ENCODE measurements at regions not wholly inside any gene's neighbourhood (a gene's known extent, or its start where the extent isn't known, plus 50 kb on each side); places are given as distances from the start of the nearest gene placed in this dataset.
A peak's percentile ranks its signal among the peaks of the same experiment; 100 is the strongest.

- no peak for DNase-seq (ENCODE audit: low spot score)
These were observed 147.8 kb downstream of the SOX2 start for GRCh38 chr3:181859518-181859917.

DNA sequence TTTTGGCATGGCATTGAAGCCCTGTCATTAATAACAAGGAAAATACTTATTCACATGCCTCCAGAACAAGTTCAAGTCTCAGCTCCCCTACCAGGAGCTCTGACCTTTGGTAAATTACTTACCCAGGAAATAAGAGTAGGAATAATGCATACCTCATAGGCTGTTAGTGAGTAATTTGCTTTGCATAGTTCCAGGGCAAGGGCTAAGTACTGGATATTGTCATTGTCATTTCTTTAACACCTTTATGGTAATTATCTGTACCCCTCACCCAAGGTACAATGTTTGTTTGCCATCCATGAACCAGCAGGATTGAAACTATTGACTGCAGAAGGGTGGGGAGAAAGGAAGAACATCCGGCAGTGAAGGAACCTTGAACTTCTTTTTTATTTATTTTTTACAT, 148.5 kb downstream of the SOX2 start:
- DNase-seq (ENCODE audit: low spot score): no peak

GRCh38 chr3:181862502-181862901, 150.8 kb downstream of the SOX2 start:
- DNase-seq (ENCODE audit: low spot score): no peak

DNA sequence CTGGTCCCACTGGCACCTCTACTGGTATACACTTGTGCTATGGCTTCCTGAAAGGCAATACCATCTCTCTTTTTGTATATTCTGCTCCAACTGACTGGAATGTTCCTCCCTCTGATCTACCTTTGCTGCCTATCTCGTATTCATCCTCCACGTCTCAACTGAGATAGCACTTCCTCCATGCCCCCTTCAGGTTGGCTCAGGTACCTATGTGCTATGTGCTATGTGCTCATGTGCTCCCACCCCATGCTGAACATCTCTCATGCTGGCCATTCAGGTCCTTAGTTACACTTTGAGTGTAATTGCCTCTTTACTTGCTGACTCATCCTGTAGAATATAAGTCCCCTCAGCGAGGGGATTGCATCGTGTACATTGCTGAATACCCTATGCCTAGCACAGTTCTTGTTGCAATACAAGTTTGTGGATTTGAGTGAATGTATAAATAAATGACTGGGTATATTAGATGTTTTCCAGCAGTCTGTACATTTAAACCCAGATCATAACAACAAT, 156.9 kb downstream of the SOX2 start:
- no peak for DNase-seq (ENCODE audit: low spot score)

DNA sequence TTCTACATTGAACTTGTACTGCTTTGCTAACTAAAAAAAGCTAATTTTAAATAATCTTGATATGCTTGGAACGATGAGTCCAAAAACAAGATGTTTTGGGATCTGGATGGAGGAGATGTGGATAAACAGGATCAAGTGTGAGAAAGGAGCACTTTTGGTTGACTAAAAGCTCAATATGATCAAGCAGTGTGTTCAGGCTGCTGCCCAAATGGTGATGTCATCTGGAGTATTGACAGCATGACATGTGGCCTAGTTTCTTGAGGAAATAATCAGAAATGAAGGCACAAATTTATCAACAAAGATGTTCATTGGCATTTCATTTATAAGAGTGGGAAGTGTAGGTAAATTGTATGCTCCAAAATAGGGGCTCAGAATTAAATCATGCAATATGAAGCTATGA, 161.2 kb downstream of the SOX2 start:
- DNase-seq (ENCODE audit: low spot score): no peak

DNA sequence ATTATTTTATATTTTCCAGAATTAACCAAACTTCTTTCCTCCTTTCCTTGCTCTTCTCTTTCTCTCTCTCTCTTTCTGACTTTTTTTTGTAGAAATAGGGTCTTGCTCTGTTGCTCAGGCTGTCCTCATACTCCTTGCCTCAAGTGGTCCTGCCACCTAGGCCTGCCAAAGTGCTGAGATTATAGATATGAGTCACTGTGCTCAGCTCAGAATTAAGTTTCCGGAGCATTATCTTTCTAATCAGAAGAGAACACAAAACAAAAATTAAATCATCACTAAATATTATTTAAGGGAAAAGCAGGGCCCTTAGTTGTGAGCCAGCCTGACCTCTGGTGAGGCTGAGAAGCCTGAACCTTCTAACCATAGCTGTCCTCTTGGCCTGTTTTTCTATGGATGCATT, 168.2 kb downstream of the SOX2 start:
- DNase-seq (ENCODE audit: low spot score): no peak

GRCh38 chr3:181880331-181880730, 168.6 kb downstream of the SOX2 start:
- peak; percentile 60 for DNase-seq (ENCODE audit: low spot score)

DNA sequence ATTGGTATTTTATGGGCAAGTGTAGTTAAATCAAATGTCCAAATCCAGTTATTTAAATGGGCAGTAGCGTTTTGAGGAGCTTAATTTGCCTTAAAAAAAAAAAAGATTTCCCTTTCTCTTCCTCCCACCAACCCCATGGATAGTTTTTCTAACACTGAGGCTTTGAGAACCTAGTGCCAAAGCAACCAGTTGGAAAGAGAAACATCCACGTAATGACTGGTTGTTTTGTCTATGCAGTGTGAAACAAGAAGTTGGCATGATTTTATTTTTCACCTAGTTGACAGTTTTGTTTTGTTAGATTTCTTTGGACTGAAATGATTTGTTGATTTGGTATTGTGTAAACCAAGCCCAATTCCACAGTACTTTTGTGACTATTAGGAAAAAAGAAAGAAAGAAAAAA, 170.0 kb downstream of the SOX2 start:
- no peak for DNase-seq (ENCODE audit: low spot score)

GRCh38 chr3:181885868-181886630, 174.3 kb downstream of the SOX2 start:
- DNase-seq (ENCODE audit: low spot score): no peak

DNA sequence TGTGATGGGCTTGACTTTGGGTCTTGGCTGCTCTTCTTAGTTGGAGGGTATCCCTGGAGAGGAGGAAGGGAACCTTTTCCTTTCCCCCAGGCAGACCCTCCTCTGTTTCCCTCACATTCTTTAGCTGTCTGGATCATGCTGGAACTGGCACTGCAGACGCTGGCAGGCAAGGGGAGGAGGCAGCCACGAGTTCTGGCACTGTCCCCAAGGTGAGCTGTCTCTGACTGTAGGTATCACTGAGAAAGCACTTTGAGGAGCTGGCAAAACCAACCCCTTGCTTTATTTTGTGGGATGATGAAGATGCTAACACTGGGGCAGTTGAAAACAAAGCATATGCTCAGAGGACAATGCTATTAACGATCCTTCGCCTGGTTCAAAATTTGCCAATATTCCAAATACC, 175.0 kb downstream of the SOX2 start:
- no peak for DNase-seq (ENCODE audit: low spot score)

- DNase-seq (ENCODE audit: low spot score): no peak
These were observed 176.0 kb downstream of the SOX2 start for GRCh38 chr3:181887685-181888084.

DNA sequence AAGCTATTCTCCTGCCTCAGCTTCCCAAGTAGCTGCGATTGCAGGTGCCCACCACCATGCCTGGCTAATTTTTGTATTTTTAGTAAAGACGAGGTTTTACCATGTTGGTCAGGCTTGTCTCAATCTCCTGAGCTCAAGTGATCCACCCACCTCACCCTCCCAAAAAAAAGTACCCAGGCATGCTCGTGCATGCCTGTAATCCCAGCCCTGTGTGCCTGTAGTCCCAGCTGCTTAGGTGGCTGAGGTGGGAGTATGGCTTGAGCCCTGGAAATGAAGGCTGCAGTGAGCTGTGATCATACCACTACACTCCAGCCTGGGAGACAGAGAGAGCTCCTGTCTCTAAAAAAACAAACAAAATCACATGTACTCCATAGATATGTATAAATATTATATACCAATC, 176.5 kb downstream of the SOX2 start:
- no peak for DNase-seq (ENCODE audit: low spot score)

DNA sequence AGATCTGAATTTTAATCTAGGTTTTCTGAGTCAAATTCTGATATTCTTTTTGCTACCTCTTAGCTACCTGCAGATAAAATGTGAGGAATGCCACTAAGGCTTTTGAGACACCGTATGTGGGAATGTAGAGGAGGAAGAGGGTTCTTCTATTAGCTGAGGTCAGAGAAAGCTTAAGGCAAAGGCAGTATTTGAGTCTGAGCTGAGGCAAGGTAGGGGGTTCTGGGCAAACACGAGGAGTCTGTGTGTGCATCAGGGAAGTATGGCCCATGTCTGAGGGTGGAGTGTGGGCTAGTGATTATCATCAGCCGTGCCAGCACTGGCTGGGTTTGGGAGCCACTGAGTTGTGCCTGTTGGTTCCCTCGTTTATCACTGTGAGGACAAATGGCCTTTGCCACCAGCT, 181.1 kb downstream of the SOX2 start:
- no peak for DNase-seq (ENCODE audit: low spot score)

DNA sequence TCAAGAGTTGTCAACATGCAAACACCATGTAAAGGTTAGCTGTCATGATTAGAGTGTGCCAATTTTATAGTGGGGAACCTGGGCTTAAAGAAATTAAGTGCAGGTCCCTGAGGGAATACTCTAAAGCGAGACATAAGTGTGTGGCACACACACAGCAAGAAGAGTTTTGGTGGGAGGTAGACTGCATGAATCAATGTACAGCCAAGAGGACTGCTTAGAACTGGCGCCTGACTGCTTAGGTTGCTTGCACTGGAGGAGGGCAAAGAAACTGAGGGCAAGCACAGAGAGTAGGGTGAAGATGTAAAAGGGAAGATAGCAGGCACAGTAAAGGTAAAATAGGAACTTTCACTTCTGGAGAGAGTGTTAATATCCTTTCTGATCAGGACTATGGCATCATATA, 184.9 kb downstream of the SOX2 start:
- no peak for DNase-seq (ENCODE audit: low spot score)

DNA sequence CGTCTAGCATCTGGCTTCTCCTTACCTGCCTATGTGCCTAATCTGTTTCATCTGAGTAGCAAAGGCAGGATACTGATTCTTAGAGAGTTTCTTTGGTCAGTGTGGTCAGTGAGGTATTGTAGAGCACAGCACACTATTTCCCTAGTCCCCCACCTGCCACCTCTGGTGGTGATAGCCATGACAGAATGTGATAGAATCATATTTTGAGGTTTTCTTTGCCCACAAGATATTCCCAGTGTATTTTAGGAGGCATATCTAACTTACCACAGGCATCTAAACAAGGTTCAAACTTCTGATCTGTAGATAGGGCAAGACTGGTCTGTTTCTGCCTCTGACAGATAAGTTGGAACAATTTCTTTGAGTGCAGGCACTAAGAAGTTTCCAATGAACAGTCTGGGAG, 188.0 kb downstream of the SOX2 start:
- no peak for DNase-seq (ENCODE audit: low spot score)

- no peak for DNase-seq (ENCODE audit: low spot score)
These were observed 189.9 kb downstream of the SOX2 start for GRCh38 chr3:181901626-181902025.

GRCh38 chr3:181906338-181906737, 194.6 kb downstream of the SOX2 start:
- no peak for DNase-seq (ENCODE audit: low spot score)

- no peak for DNase-seq (ENCODE audit: low spot score)
These were observed 197.5 kb downstream of the SOX2 start for GRCh38 chr3:181909241-181909640.

DNA sequence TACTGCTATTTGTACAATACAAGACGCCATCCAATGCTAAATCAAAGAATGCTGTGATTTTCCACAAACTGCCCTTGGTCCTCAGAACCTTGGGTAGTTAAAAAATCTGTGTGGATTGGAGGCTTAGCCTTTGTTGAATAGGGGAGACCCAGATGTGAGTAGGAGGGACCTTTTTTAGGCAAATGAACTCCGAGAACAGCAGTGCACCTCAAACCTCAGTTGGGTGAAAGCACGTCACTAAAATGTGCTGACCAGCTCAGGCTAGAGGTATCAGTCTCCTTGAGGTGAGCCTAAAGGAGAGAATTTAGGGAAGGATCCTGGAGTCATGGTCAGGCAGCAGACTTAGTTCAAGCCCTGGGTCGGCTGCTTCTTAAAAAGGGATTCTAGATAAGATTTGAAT, 200.7 kb downstream of the SOX2 start:
- DNase-seq (ENCODE audit: low spot score): no peak

GRCh38 chr3:181913254-181913653, 201.5 kb downstream of the SOX2 start:
- DNase-seq (ENCODE audit: low spot score): no peak

DNA sequence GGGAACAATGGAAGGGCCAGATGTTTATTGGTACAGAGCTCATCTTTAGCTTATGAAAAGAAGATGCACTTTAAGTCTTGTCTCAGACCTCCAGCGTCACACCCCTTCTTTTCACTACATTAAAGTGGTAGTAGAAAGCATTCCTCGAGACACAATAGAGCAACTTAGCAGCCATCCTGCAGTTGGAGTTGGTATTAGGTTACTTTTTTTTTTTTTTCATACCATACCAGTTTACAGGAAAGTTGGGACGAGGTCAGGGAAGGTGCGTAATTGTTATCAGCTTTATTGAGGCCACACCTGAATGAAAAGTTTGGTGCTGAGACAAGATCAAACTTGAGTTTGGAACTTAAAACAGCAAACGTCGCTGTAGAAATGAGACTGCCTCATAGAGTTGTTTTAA, 203.8 kb downstream of the SOX2 start:
- DNase-seq (ENCODE audit: low spot score): no peak

- no peak for DNase-seq (ENCODE audit: low spot score)
These were observed 204.3 kb downstream of the SOX2 start for GRCh38 chr3:181916013-181916412.

- DNase-seq (ENCODE audit: low spot score): no peak
These were observed 205.3 kb downstream of the SOX2 start for GRCh38 chr3:181917027-181917426.

DNA sequence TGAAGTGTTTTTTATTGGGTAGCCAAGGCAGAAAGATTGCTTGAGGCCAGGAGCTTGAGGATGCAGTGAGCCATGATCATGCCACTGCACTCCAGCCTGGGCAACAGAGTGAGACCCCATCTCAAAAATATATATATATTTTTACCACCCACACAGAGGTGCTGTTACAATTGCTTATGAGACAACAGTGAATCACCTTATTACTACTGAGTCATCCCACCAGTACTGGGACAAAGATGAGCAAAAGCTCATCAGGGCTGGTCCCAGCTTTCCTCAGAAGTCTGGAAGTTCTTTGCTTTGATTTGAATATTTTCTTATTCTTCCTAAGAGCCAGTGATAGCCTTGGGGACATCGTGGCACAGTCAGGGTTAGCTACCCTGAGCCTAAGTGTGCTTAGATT, 207.7 kb downstream of the SOX2 start:
- no peak for DNase-seq (ENCODE audit: low spot score)

All from ecto neural progenitor cell (in vitro differentiated cells).